ENCODE measurements at regions not wholly inside any gene's neighbourhood (a gene's known extent, or its start where the extent isn't known, plus 50 kb on each side); places are given as distances from the start of the nearest gene placed in this dataset.
A peak's percentile ranks its signal among the peaks of the same experiment; 100 is the strongest.

- DNase-seq = no peak
Measured at GRCh38 chr4:20532871-20533870, 167.1 kb upstream of the PACRGL start.

- no peak for DNase-seq
Measured at GRCh38 chr4:20538905-20539304, 161.4 kb upstream of the PACRGL start.

- DNase-seq = no peak
Measured at GRCh38 chr4:20543131-20543530, 157.1 kb upstream of the PACRGL start.

GRCh38 chr4:20544645-20545044 is 155.6 kb upstream of the PACRGL start:
- DNase-seq = no peak

GRCh38 chr4:20552004-20552403 is 148.3 kb upstream of the PACRGL start:
- DNase-seq = peak; percentile 63

GRCh38 chr4:20554134-20554533 is 146.1 kb upstream of the PACRGL start:
- DNase-seq = no peak

GRCh38 chr4:20565075-20565721 is 135.1 kb upstream of the PACRGL start:
- DNase-seq = no peak

GRCh38 chr4:20570981-20571715 is 129.1 kb upstream of the PACRGL start:
- DNase-seq = no peak

GRCh38 chr4:20572976-20573375 is 127.3 kb upstream of the PACRGL start:
- no peak for DNase-seq

- no peak for DNase-seq
Measured at GRCh38 chr4:20574986-20575385, 125.3 kb upstream of the PACRGL start.

GRCh38 chr4:20575486-20575885 is 124.8 kb upstream of the PACRGL start:
- DNase-seq = no peak

GRCh38 chr4:20576861-20577260 is 123.4 kb upstream of the PACRGL start:
- no peak for DNase-seq

- no peak for DNase-seq
Measured at GRCh38 chr4:20577702-20578101, 122.6 kb upstream of the PACRGL start.

GRCh38 chr4:20580907-20581306 is 119.4 kb upstream of the PACRGL start:
- no peak for DNase-seq

GRCh38 chr4:20589436-20589835 is 110.8 kb upstream of the PACRGL start:
- no peak for DNase-seq

- DNase-seq = no peak
Measured at GRCh38 chr4:20590849-20591248, 109.4 kb upstream of the PACRGL start.

- DNase-seq = no peak
Measured at GRCh38 chr4:20591571-20591970, 108.7 kb upstream of the PACRGL start.

- DNase-seq = no peak
Measured at GRCh38 chr4:20592013-20592412, 108.2 kb upstream of the PACRGL start.

GRCh38 chr4:20592663-20593062 is 107.6 kb upstream of the PACRGL start:
- no peak for DNase-seq

GRCh38 chr4:20598626-20599025 is 101.6 kb upstream of the PACRGL start:
- DNase-seq = no peak

GRCh38 chr4:20603671-20604313 is 96.5 kb upstream of the PACRGL start:
- DNase-seq = no peak

GRCh38 chr4:20612313-20612712 is 87.9 kb upstream of the PACRGL start:
- DNase-seq = peak; percentile 61

- DNase-seq = no peak
Measured at GRCh38 chr4:20614816-20615215, 85.4 kb upstream of the PACRGL start.
